ENCODE measurements at regions not wholly inside any gene's neighbourhood (a gene's known extent, or its start where the extent isn't known, plus 50 kb on each side); places are given as distances from the start of the nearest gene placed in this dataset.
"Not testable (repeated sequence)": the region's sequence is repeated elsewhere in the genome, so short reads cannot be mapped to it uniquely, and the experiment has no call there.

DNA sequence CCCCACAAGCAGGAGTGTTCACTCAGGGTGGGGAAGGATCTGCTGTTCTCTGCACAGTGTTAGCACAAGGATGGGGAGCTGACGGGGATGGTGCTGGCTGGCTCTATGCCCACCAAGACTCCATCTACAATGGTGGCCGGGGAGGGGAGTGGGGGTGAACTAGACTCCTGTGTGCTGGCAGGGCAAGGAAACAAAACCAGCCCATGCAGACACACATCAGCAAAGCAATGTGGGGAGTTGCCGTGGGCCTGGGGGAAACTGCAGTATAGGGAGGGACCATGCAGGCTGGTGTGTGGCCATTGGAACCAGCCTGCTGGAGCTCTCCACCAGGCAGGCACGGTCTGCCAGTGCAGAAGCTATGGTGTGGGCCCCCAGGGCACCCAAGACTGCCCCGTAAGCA lies 195.1 kb downstream of the PWWP3B start:
- DNase-seq, result no peak

DNA sequence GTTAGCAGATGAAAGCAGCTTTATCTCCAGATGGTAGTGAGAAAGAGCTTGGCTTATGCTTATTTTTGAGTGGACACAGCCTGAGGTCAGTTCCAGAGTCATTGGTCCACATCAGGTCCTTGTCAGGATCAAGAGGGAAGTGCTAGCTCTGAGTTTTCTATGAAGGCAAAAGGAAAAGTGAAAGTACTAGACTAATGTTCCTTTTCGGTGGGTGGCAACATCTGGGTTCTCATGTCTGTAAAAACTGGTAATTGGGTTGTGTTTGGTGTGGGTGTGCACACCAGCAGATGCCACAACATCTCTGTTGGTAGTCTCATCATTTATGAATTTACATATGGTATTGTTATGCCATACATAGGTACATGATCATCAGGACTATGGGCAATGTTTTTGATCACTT lies 210.5 kb downstream of the PWWP3B start:
- DNase-seq, result no peak

DNA sequence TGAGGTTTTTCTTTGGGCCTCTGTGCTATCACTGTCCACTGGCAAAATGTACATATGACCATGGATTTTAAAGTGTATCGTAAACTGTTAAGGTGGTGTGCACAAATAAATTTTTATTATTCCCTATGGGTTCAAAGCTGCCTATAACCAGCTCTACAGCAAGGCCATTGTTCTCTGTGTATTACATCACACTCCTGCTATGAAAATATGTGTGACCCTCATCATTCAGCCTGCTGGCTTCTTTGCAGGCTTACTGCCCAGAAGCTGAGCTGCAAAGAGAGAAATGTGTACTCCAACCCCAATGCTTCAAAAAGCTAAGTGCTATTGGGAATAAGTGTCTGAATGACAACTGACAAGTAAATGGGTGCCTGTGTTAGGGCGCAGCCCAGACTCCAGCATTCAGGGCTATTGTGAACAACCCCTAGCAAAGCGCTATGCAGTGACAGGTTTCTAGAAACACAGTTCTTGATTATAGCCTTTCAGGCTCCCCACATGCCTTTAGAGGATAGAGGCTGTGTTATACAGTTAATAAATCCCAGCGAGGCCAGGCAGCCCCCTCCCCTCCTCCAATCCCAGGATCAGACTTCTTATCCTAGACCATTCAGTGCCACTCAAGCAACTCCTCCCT lies 220.4 kb upstream of the RADX start:
- DNase-seq, result no peak

DNA sequence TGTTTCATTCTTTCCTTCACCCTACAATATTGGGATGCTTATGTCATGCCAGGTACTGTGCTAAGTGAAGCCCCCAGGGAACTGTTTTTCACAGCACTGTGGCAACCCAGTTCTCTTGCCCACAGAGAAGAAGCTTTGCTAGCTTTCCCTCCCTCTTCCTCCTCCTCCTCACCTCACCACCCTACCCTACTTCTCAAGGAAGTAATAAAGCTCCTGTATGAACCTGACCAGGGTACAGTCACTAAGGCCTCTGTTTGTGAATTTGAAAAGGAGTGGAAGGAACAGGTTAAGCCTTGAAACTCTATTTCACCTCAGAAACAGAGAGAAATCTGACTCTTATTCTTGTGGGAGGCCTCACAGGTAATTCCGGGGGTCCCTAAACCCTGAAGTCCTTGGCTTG lies 219.4 kb upstream of the RADX start:
- no peak for DNase-seq

DNA sequence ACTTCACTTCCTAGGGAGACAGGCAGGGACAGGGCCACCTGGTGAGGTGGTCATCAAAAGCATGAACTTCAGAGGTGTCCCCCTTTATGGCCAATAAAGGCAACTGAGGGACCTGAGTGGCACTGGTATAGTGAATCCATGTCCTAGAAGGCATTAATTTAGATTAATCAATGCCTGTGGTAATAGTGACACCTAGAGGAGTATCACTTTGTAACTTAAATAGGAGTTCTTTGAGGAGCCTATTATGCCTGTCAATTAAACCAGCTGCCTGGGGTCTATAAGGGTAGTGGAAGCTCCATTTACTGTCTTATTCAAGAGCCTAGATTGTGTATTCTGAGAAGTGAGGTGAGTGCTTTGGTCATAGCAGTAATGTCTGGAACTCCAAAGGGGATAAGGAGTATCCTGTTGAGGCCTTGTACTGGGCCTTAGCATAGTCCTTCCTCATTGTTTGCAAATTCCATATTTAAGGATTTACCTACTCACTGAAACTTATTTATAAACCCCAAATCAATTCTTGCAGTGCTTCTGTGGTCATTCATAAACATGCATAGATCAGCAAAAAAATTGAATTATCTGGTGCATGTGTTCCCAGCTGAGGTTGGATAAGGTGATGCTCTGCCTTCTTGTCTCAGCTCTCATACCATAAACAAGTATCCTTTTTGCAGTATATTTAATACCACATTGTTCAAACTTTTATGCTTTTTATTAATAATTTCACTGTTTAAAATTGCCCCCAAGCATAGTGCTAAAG lies 213.8 kb upstream of the RADX start:
- DNase-seq, result no peak

DNA sequence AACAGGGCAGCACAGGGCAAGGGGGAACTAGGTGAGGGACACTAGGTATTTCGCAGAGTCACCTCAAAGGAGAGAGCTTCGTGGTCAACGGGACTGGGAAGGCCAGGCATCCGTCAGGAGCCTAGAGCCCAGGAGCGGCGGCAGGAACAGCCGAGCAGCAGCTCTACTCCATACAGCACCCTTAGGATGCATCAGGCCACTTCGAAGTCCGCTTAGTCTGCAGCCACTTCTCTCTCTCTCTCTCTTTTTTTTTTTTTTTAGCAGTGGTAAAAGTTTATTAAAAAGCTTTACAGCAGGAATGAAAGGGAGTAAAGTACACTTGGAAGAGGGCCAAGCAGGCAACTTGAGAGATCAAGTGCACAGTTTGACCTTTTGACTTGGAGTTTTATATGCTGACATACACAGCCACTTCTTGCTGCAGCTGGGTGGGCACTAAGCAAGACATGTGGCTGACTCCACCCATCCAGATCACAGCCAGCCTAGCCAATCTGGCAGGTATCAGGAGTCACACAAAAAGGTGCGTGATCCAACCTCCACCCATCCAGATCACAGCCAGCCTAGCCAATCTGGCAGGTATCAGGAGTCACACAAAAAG lies 209.7 kb upstream of the RADX start:
- no peak for DNase-seq

DNA sequence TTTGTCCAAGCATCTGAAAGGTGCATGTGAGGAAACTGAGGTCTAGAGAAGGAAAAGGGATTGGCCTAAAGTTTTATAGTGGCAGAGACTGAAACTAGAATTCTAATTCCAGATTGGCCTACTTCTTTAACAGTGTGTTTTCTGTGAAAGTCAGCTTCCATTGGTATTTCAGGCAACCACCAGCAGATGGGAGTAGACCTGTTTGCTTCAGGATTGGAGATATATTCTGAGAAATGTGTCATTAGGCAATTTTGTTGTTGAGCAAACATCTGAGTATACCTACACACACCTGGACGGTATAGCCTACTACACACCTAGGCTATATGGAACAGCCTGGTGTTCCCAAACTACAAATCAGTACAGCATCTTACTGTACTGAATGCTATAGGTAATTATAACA lies 207.3 kb upstream of the RADX start:
- no peak for DNase-seq

DNA sequence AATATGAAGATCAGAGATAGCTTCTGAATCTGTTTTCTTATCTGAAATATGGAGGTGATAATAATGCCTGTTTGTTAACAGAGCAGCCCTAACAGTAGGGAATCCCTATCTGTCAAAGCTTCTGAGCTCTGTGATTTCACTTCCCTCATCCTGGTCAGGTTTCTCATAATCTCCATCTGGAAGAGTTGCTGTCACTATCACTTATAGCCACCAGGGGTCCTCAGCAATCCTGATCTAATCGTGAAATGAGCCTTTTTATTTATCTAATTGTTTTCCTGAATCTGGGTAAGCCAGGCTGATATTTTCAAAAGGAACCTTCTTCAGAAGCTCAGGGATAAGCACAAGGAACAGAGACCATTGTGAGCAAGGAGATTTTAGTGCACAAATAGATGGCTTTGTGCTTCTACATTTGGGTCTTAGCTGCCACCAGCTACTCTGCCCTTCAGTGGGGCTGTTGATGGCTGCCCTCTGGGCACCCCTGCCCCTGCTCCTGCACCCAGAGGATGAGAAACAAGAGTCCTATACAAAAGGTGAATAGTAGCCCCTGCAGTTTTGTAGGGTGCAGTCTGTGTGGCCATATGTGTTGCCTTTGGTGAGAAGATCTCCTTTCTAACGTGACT lies 196.4 kb upstream of the RADX start:
- peak; percentile 7 to 35 (median 26) for DNase-seq

DNA sequence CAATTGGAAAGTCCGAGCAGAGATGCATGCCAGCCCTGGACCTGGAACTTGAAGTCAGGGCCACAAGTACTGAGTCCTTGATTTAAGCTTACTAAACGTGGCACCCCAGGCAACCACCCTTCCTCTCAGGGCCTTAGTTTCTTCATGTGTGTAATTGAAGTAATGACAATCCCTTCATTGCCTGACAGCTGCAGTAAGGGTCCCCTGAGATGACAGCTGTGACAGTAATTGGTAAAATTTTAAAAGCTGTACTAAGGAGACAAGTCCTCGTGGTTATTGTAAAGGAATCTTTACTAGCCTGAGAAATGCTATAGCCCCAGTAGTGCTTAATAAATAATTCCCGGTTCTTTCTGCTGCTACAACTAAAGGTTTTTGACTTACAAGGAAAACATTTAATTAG lies 175.1 kb upstream of the RADX start:
- no peak for DNase-seq

DNA sequence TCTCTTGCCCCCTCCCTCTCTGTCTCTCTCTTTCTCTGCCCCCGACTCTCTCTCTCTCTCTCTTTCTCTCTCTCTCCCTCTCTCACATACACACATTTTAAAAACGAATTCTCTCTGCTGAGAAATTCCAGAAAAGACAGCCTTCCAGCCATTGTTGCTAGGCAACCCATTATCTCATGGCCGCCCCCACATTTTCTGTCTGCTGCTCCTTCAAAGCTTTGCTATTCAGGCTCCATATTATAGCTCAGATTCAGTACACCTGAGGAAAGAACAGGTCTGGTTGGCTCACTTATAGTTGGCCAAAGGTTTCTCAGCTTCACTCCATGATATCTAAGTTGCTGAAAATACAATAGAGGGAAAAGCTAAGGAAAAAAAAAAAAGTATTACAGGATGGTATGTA lies 174.4 kb upstream of the RADX start:
- DNase-seq, result no peak

DNA sequence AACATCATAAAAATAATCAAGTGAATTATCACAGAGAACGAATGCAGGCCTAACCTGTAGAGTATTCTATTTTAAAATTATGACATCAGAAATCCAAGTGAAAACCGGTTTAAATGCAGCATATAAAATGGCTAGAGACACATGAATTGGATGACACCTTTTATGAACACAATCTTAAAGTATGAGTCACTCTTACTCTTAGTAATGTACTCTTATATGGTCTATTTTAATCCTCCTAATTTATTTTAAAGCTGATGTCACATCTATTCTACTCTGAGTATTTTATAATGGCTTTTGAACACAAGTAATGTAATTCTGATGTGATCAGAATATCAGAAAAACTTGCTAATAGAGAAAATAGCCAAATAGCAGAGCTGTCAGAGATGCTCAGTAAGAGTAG lies 161.4 kb upstream of the RADX start:
- no peak for DNase-seq

DNA sequence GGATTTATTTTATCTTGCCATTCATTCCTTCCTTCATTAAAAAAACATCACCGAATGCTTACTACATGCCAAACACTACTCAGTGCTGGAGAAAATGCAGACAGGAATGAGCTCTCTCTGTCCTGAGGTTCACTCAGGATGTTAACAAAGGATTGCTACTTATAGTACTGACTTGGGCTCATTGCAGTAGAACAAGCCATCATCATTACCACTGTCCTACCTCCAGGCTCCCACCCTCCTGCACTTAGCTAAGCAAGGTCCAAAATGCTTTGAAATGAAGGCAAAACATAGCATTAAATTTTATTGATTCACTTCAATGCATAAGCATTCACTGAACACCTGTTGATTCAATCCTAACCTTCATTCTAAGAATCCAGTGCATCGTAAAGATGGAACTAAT lies 159.8 kb upstream of the RADX start:
- no peak for DNase-seq

DNA sequence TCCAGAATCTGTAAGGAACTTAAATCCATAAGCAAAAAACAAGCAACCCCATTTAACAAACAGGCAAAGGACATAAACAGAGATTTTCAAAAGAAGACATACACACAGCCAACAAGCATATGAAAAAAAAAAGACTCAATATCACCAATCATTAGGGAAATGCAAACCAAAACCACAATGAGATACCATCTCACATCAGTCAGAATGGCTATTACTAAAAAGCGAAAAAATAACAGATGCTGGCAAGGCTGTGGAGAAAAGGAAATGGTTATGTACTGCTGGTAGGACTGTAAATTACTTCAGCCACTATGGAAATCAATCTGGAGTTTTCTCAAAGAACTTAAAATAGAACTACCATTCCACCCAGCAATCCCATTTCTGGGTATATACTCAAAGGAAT lies 156.8 kb upstream of the RADX start:
- no peak for DNase-seq

DNA sequence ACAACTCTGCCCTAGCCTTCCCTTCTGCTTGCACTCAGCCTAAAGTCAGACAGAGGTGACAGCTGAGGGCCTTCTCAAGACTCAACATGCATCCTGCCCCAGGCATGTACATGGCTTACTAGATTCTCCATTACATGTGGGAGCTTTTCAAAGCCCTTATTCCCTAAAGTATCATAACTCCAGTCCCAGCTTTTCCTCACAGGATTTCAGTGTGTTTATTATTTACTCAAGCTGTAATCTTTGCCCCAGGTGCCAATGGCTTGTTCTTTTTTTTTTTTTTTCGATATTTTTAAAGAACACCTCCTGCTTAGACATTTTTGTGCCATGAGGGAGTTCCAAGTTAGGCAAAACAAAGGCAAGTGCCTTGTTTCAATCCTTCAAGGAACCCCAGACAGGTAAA lies 154.0 kb upstream of the RADX start:
- DNase-seq, result no peak

DNA sequence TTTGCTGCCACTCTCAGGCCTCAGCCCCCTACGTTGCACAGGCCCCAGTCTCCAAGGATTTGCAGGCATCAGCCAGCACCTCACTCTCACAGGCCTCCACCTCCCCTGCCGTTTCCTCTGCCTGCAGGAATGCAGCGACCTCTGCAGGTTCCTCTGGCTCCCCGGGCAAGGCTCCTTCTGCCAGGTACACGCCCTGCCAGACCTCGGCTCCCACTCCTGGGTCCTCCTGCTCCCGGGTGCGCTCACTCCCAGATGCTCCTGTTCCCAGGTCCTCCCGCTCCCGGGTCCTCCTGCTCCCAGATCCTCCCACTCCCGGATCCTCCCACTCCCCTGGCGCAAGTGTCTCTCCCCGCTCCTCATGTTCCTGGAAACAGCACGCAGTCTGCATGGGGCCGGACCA lies 144.4 kb upstream of the RADX start:
- no peak for DNase-seq

DNA sequence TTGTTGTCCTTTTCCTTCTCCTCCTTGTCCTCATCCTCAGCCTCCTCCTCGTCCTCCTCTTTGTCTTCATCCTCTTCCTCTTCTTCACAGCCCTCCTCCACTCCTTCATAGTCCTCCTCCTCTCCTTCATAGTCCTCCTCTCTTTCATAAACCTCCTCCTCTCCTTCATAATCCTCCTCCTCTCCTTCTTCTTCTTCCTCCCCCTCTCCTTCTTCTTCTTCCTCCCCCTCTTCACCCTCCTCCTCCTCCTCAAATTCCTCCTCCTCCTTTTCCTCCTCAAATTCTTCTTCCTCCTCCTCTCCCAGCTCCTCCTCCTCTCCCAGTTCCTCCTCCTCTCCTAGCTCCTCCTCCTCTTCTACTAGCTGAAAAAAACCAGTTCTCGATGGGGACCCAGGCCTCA lies 143.8 kb upstream of the RADX start:
- no peak for DNase-seq

DNA sequence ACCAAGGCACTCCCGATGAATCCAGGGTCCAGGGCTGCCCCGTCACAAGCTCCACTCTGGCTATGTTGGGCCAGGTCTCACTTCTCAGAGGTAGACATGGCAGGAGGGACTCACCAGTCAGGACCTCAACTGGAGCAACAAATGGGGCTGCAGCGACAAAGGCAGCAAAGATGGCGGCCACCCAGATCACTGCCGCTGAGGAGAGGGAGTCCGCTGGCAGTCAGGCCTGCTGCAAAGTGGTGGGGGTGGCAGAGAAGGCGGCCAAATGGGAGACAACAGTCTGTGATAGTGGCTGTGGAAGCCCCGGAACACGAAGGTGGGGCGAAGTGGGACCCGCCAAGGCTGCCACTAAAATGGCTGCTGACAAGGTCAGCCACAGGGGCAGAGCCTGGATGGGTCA lies 143.3 kb upstream of the RADX start:
- DNase-seq, result no peak

DNA sequence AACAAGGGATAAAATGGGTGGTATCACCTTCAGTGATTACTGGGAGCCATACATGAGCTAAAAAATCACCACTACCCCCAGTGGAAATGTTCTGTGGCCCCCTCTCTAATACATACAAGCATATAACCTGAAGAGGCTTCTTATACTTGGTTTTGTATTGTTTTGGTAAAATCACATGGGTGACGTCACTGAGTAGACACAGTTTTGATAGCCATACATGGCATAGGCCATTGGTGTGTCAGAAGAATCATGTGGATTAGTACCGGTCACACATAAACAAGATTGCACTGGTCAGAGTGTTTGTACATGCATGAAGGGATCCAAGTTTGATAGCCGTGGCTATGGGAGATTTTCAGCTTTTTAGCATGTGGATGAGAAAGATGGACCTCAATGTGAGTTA lies 131.9 kb upstream of the RADX start:
- DNase-seq, result no peak

DNA sequence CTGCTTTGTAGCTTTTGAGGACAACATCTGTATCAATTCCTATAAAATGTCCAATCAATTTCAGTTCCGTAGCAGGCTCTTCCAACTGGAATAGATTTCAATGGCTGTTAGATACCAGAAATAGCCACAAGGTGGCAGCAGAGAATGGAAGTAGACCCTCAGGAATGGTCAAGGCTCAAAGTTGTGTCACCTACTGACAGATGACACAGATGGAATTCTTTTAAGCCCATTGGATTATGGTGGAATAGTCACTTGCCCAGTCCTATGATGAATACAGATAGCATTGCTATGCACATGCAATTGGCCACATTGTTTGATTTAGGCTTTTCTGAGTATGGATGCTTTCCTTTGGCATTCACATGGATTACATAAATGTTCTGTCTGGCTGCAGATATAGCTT lies 130.4 kb upstream of the RADX start:
- DNase-seq, result peak; percentile 49 to 60 (median 55)

DNA sequence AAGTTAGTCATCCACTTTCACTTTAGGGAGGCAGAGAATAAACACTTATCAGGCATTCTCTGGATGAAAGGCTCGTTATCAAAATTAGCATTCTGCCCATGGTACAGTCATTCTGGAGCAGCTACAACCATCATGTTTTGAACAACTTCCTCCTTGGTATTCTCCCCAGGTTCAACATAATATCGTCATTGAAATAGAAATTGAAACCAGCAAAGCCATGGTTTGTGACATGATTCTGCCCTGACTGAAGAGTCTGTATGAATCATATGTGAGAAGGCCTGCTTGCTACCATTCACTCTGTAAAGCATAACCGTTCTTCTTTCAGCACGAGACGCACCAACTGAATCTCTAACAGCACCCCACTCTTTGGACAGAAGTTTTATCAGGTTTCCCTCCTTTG lies 127.5 kb upstream of the RADX start:
- DNase-seq, result no peak

DNA sequence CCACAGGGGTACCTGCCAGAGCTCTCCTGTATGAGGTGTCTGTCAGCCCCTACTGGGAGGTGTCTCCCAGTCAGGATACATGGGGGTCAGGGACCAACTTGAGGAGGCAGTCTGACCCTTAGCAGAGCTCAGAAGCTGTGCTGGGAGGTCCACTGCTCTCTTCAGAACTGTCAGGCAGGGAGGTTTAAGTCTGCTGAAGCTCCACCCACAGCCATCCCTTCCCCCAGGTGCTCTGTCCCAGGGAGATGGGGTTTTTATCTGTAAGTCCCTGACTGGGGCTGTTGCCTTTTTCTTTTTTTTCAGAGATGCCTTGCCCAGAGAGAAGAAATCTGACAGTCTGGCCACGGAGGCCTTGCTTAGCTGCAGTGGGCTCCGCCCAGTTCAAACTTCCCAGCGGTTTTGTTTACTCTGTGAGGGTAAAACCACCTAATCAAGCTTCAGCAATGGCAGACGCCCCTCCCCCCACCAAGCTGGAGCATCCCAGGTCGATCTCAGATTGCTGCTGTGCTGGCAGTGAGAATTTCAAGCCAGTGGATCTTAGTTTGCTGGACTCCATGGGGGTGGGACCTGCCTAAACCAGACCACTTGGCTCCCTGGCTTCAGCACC lies 118.5 kb upstream of the RADX start:
- not testable (repeated sequence) for DNase-seq

DNA sequence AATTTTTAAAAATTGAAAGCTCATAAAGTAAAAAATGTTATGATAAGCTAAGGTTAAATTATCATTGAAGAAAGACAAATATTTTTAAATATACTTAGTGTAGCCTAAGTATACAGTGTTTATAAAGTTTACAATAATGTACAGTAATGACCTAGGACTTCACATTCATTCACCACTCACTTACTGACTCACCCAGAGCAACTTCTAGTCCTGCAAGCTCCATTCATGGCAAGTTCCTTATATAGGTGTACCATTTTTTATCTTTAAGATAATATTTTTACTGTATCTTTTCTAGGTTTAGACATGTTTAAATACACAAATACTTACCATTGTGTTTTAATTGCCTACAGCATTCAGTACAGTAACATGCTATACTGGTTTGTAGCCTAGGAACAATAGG lies 112.3 kb upstream of the RADX start:
- no peak for DNase-seq

DNA sequence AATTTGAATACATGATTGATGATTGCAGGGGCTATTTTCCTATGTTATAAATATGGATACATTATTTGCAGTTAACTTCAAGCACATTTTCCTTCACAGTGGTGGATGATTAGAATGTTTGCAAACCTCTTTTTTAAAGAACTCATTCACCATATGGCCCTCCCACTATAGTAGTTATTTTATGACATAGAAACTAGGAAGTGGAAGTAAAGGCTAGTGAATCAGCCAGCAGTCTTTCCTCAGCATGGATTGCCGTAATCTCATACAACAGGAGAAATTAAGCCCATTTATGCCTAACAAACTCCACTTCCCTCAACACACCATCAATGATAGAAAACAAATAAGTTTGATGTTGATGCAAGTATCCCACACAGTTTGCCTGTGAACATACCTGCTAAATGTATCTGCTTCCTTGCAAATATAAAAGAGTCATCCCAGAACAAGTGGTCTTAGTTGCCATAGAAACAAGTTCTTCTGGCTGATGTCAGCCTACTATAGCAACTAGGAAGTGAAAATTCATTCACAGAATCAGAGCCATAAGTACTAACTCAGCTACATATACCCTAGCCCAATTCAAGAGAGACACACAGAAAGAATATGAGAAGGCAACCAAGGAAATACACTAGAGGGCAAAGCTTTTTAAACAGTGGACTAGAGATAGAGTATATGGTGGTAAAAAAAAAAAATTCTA lies 100.9 kb upstream of the RADX start:
- peak in 3 of 4 experiments; percentile 4 to 20 (median 15) for DNase-seq
